ENCODE measurements at regions not wholly inside any gene's neighbourhood (a gene's known extent, or its start where the extent isn't known, plus 50 kb on each side); places are given as distances from the start of the nearest gene placed in this dataset.
"Not testable (repeated sequence)": the region's sequence is repeated elsewhere in the genome, so short reads cannot be mapped to it uniquely, and the experiment has no call there.

DNA sequence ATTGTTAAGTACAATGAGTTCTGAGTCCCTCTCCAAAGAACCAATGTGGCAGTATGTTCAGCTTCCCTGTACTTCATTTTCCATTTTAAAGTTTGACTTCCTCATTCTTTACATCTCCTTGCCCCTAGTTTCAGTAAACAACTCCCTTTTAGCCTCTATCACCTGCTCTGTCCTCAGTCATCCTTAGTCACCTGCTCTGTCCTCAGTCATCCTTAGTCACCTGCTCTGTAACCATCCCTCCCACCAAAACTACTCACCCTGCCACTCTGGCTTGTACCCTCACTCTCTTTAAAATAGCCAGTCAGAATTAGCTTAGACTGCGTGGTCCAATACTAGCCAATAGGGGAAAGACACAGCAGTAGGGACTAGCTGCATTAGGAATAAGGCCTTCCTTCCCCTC is 259.9 kb upstream of the TBL1XR1 start:
- not testable (repeated sequence) for DNase-seq (ENCODE audit: low spot score)

DNA sequence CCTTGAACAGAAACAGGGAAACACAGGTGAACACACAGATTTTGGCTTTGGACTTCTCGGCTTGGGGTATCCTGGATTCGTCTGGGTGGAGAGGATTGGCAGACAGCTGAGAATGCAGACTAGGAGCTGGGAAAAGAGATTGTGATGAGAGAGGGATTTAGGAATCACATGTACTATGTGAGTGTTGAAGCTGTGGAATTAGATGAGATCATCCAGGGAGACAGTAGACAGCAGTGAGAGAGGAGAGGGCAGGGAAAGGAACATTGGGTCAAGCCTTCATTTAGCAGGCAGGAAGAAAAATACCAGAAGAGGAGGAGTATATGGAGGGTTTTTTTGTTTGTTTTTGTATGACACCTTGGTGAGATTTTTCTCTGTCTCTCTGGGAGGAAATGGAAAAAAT is 262.1 kb upstream of the TBL1XR1 start:
- no peak for DNase-seq (ENCODE audit: low spot score)

DNA sequence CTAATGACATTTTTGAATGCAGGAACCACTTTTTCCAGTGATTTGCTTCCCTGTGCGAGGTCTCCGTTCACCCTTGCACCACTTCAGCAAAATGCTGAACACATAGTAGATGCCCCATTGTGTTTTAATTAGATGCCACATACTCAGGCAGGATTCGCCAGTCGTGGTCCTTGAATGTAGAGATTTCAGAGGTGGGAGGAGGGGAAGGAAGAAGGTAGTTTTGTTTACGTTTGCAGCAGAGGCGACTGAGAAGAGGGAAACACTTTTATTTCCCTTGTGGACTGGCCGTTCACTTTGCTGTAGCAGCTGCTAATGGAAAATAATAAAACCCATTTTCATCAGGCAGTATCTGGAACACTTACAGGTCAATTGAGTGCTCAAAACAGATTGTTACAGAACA is 262.8 kb upstream of the TBL1XR1 start:
- DNase-seq (ENCODE audit: low spot score), result no peak

DNA sequence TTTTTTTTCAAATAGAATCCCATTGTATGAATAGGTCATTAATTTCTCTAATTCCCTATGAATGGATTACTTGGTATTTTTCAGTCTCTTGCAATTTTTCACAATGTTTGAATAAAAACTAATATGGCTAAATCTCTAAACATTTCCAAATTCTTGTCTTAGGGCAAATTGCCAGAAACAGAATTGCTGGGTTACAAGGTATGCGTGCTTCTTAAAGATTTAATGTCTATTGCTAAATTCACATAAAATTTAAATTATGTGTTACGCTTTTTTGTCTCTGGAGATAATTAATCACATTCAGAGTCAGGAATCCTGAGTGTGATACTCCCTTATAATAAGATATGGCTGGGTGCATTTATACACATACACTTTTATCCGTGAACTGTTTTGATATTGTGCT is 264.5 kb upstream of the TBL1XR1 start:
- no peak for DNase-seq (ENCODE audit: low spot score)

DNA sequence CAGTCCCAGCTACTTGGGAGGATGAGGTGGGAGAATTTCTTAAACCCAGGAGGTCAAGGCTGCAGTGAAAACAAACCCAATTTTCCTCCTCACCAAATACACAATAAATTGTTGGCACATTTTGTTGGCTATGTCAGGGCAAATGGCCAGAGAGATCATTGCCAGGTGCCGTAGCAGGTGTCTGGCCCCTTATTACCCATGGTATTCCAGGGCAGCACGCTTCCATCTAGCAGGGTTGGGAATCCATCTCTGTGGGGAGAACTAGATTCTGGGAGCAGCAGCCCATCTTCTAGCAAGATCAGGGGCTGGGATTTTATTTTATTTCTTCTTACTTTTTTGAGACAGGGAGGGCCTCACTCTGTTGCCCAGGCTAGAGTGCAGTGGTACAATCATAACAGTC is 266.1 kb upstream of the TBL1XR1 start:
- not testable (repeated sequence) for DNase-seq (ENCODE audit: low spot score)

DNA sequence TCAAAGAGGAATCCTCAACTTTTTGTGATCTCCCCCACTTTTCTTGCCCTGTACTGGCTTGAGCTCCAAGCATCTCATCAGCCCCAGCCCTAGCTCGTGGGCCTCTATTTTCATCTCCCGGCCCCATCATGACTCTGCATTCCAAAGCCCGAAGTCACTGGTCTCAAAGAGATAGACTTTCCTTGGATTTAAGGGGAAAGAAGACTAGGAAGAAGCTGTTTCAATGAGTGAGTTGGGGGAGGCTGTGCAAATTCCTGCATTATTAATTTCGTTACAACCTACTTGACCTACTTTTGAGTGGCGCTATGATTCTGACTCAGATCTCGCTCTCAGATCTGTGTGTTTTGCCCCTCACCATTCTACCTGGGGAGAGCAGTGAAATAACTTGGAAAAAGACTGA is 266.6 kb upstream of the TBL1XR1 start:
- no peak for DNase-seq (ENCODE audit: low spot score)

DNA sequence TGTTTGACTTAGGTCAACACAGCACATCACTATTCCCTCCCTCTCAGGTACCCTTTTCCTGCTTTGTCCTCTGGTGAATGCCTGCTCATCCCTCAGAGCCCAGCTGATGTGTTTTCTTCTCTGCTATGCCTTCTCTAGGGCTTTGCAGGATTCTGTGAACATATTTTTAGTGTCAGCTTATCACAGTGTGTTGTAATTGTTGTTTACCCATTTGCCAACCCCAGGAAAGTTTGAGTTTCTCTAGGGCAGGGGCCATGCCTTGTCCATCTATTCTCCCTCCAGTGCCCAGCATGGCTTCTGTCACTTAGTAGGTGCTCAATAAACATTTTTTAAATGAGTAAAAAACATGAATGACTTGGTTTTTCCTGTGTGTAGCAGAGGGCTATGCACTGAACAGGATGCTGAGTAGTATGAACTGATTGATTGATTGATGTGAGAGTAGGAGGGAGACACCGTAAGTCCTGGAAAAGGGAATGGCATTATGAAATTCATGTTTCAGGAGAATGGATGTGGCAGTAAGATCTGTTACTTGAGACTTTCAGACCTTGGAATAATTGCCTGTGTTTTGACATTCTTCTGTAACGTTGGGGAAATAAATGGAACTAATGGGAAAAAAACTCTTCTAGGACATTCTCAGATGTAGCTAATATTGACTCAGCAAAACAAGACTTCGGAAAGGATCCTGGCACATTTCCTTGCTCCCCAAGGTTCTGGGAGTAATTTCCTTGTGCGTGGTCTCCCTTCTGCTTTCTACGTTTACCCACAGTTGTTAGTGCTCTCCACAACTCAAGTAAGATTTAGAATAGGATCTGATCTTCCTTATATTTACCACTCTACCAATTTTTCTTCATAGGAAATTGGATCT is 267.3 kb upstream of the TBL1XR1 start:
- DNase-seq (ENCODE audit: low spot score), result no peak

DNA sequence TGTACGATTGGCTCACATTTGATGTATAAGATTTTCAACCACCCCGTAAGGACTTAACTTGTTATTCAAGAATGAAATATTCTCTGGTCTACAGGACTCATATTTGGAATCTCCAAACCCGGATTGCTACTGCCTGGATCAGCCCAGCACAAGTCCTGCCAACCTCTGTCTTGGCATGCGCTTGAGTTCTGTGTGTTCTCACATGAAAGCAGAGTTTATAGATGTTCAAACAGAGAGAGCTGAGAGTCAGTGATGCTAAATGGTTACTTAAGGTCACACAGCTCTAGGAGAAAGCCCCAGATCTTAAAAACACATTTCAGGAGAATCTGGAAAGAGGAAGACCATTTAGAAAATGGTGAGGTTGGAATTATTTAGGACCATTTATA is 268.0 kb upstream of the TBL1XR1 start:
- no peak for DNase-seq (ENCODE audit: low spot score)

DNA sequence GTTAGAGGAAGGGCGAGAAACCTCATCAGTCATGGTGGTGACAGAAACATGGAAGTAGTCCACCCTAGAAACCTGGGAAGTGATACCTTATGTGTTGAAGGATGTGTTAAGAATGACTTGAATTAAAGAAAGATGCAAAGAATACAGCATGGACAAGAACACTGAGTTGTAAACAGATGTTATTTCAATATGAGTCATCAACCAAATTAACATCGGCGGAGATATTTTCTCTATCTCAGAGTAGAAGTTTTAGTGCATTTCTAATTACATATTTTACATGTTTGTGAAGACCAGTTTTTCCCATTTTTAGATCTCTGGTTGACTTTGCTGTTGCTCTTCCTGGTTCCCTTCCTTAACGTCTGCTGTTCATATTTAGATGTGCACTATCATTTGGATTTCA is 268.8 kb upstream of the TBL1XR1 start:
- no peak for DNase-seq (ENCODE audit: low spot score)

DNA sequence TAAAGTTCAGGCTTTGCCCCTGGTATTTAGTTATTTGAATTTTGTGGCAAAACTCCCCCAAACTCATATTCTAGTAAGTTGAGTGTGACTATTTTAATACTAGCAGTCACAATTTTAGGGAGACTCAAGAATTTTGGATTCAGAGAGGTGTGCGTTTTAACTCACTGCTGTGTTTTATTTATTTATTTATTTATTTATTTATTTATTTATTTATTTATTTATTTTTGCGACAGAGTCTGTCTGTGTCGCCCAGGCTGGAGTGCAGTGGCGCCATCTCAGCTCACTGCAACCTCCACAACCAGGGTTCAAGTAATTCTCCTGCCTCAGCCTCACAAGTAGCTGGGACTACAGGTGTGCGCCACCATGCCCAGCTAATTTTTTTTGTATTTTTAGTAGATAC is 269.3 kb upstream of the TBL1XR1 start:
- DNase-seq (ENCODE audit: low spot score), result not testable (repeated sequence)

DNA sequence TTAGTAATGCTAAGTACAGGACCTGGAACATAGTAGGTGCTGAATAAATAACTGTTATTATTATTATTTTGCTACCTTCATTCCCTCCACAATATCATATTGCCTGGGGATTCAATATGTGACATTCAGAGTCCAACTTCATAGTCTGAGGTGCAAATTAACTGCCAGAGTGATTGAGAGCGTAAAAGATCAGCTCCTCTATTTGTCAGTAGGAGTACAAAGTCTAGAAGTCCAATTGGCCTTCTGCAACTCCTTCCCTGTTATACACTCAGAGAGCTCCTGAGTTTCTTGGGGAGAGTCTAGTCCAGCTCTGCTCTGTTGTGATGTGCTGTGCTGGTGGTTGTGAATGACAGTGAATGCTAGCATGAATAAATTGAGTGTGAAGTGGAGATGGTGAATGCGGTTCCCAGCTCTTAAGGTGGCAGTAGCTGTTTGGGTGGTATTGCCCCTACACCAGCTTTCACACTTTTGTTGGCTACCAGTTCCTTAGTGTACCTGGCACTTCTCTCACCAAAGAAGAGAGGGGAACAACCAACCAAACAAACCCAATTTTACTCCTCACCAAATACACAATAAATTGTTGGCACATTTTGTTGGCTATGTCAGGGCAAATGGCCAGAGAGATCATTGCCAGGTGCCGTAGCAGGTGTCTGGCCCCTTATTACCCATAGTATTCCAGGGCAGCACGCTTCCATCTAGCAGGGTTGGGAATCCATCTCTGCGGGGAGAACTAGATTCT is 270.1 kb upstream of the TBL1XR1 start:
- no peak for DNase-seq (ENCODE audit: low spot score)

DNA sequence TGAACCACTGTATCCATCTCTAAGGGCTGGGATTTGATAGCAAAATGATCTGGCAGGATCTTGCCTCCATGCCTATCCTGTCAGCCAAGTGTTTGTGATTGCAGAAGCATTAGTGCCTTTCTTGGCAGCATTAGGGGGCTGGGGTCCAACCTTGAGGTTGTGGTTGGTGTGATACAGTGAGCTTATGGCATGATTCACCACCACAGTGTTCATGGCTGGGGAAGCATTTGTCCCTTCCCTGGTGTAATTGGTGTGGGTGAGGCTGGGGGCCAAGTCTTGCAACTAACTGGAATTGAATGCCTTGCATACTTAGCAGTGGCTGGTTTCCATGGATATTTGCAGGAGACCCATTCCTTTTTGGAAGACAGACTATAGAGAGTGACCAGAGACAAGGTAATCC is 271.0 kb upstream of the TBL1XR1 start:
- no peak for DNase-seq (ENCODE audit: low spot score)

DNA sequence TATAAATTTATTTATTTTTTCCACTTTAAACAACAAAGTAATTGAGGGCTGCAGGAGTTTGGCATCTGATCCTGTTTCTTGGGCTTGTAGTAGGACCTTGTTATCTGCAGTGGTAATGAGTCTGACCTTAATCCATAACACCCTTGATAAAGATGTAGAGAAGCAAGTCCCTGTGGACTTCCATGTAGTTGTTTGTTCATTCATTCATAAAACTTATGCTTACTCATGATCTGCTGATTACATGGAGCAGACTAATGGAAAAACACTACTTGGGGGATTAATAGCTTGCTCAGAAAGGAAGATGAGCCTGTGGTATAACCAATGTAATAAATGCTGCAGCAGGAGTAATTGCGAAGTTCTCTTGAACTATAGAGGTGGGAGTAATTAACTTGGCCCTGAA is 271.5 kb upstream of the TBL1XR1 start:
- no peak for DNase-seq (ENCODE audit: low spot score)

DNA sequence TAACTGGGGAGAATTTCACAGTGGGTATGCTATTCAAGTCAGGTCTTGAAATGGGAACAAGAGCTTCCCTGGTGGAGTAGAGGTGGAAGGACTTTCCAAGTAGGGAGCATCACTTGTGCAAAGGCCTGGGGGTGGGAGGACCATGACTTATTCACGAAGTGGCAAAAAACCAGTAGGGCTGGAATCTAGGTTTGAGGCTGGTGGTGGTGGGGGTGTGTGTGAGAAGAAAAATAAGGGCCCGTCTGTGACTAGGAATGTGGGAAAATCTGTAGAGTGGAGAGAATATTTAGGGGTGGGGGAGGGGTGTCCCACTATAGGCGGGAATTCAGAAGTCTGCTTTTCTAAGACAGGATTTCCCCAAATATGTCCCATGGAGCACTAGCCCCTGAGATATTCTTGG is 271.9 kb upstream of the TBL1XR1 start:
- DNase-seq (ENCODE audit: low spot score), result no peak

DNA sequence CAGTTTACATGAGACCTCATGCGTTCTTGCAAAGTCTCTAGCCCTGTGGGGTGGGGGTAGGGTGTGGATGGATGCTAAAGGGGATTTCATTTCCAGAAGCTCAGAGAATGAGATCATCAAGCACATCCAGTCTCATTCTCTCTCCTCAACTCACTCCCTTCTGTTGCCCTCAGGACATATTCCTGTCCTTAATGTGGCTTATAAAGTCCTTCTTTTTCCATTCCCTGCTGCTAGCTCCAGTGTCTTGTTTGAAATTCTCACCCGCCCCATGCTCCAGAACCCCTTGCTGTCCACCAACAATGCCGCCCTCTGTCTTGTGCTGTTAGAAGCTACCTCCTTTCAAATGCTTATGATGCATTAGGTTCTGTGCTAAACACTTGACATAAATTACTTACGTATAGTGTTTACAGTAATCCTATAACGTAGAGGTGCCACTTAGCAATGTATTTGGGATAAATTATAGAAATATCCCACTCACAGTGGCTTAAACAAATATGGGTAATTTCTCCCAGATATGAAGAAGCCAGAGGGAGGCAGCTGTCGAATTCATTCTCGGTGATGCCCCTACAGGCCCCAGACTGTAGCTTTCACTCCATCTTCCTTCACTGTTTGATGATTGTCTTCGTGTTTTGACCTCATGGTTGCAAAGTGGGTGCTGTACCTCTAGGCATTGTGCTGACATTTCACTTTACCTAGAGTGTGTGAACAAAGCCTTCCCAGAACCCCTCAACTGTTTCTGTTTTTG is 273.1 kb upstream of the TBL1XR1 start:
- DNase-seq (ENCODE audit: low spot score), result no peak

DNA sequence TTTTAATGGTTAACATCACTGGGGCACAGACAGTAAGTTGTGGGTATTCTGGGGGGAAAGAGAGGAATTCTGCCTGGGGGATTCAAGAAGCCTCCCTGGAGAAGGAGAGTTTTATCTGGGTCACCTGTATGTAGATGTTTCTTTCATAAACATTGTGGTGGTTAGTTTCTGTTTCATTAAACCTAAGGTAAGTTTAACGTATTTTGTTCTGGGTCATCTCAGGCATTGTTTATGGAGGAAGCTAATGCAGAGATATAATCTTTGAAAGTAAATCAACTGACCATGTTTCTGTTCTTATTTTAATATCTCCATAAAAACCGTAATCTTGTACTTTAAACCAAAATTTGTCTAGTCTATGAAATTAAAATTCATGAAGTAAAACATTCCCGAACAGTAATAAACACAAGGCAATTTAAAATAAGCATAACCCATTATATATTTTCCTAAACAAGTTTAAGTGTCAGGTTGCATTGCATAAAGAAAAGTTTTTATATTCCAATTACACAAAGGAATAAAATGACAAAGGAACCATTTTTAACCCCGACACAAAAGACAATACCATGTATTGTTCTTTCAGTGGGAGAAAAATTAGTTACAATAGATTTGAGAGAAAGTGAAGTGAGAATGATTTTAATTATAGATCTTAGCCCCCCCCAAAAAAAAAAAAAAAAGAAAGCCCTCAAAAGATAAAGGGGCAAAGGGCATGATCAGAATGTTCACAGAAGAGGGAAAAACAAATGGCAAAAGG is 274.6 kb upstream of the TBL1XR1 start:
- no peak for DNase-seq (ENCODE audit: low spot score)

DNA sequence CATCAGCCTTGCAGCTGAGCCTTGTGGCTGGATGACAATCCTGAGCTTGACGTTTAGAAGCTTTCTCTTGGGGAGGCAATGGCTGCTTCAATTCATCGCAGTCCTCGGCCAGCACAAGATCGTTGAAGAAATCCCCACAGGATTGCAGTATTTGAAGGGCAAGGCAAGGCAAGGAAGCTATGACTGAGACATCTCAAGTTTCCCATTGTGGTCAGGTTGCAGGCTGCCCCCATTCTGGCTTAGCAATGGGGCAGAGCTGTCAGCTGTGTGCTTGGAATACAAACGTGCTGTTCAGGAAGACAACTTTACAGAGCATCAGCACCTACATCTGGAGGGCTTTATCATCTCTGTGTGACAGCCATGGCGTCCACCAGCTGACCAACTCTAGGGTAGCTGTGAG is 275.9 kb upstream of the TBL1XR1 start:
- DNase-seq (ENCODE audit: low spot score), result no peak

DNA sequence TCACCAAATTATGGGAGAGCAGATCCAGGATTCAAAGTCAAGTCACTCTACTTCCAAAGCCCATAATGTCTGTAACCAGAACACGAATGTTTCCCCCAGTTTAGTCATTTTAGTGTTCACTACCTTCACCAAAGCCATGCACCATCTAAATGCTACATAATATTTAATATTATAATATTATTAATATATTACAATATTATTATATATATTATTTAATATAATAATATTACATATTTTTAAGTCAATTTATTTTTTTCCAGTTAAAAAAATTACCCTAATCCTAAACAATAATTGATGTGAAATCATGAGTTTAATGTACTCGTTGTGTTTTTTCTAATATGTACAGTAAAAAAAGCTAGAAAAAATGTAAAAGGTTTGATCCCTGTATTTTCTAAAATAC is 276.6 kb upstream of the TBL1XR1 start:
- DNase-seq (ENCODE audit: low spot score), result no peak

DNA sequence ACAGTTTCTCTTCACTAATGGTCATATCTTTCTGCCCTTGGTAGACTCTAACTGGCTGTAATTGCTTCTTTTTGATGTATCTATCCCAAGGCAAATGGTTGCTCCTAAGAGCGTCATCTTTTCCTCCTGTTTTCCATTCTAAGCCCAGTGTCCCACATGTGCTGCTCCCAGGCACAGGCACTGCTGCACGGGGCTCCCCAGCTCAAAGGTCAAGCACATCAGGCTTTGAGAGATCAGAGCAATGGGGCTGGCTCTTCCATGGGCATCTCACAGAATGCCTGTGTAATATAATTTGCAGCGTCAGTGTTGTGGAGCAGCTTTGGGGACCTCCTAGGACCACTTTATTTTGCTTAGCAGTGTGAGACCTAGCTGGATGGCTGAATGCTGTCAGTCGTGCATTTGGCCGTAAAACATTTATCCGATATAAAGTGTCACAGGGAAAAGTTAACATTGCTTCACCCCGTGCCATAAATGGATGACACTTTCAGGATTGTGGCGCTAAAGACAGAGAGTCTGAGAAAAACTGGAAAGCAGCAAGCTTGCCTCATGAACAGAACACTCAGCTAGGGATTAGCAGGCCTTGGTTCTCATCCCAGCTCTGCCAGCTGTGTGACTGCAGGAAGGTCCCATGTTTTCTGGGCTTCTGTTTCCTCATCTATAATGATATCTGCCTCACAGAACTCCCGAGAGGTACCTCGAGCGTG is 277.5 kb upstream of the TBL1XR1 start:
- DNase-seq (ENCODE audit: low spot score), result no peak

DNA sequence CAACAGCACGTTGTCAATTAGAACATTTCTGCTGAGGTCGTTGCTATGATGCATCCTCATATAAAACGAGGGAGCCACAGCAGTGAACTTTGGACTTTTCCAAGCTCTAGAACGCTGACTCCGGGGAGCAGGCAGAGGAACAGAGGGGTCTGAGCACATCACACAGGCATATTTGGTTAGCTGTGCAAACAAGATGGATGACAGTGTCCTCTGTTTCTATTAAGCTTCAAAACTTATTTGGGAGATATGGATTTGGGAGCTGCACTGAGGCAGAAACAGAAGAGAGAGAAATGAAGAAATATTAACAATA is 278.0 kb upstream of the TBL1XR1 start:
- no peak for DNase-seq (ENCODE audit: low spot score)

DNA sequence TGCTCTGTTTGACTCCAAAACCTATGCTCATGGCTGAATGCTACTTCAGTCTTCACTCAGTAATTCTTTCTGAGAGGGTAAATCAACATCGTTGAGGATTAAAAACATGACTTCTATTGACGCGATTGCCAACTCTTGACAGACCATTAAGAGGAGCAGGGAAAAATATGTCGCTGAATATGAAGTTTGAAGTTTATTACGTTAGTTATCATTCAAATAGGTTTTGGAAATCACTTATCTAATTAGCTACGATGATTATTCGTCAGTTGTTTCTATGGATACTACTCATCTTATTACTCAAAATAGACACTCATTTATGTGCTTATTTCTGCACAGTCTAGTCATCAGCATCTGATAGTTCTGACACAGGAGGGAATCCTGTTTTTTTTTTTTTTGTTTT is 279.2 kb upstream of the TBL1XR1 start:
- DNase-seq (ENCODE audit: low spot score), result no peak

DNA sequence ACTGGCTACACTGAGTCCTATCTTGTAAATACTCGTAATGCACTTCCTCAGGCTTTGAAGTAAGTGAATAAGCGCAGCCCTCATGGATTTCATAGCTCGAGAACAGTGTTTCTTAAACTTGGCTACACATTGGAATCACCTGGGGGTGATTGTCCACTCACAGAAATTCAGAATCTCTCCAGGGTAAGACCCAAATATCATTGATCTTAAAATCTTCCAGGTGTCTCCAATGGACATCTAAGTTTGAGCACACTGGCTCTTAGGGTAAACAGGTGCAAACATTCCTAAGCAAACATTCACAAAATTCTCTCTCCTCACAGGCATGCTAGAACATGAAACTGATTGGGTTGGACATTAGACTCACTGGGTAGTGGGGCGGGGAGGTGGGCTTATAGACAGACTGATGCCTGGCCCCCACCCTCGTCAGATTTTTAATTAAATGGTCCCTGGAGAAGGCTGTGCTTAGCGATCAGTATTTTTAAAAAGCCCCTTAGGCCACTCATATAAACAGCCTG is 279.7 kb upstream of the TBL1XR1 start:
- no peak for DNase-seq (ENCODE audit: low spot score)

All from CD4-positive, alpha-beta T cell treated with Interleukin-2 at 100 ng/mL for 4 hours (primary cell).